GM19397 (cell line): ENCODE measurements at regions not wholly inside any gene's neighbourhood (a gene's known extent, or its start where the extent isn't known, plus 50 kb on each side); places are given as distances from the start of the nearest gene placed in this dataset.

ENCODE experiments used
- ATAC-seq: cut with Tn5 transposase; IDR thresholded peaks from one replicate; pipeline ENCODE4 v1.9.1; 2021; ENCODE audit warnings: mild to moderate bottlenecking, moderate library complexity; ENCODE audit not compliant: unreplicated experiment

DNA sequence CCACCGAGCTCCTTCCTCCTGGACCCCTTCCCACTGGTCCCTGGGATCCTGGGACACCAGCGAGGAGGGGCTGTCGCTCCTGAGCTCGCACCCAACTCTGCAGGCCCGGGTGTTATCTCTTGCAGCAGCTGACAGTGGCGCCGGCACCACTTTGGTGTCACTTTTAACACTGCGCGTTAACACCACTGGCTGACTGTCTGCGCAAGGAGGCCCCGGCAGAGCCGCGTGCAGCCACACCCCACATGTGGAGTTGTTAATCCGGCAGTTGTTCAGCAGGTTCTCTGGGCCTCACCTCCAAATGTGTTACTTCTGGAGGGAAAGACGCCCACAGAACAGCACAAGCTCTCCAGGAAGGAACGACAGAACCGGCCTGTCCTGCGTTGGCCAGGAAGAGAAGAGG is 155.0 kb upstream of the GLI2 start:
- no peak for ATAC-seq

GRCh38 chr2:120583121-120583520 is 152.5 kb upstream of the GLI2 start:
- ATAC-seq: no peak

DNA sequence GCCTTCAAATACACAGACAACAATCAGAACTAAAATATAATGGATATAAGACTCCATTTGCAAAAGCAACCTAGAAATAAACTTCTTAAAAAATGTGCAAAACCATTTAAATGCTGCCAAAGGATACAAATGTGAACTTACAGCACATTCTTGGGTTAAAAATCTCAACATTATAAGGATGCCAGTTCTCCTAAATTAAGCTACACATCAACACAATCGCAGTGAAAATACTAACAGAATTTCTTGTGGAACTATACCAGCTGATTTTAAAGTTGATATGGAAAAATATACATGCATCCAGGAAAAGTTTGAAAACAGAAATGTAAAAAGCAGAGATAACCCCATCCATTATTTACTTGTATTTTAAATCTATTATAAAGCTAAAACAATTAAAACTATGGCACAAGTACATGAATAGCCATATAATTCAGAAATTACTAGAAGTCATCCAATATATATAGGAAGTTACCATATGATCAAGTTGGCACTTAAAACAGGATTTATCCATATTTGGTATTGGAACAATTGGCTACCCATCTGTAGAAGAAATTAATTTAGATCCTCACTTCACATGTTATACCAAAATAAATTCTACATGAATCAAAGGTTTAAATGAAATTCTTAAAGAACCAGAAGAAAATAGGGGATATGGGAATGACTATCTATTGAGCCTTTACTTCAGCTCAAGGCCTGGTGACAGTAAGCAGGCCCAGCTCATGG is 151.7 kb upstream of the GLI2 start:
- ATAC-seq: no peak

DNA sequence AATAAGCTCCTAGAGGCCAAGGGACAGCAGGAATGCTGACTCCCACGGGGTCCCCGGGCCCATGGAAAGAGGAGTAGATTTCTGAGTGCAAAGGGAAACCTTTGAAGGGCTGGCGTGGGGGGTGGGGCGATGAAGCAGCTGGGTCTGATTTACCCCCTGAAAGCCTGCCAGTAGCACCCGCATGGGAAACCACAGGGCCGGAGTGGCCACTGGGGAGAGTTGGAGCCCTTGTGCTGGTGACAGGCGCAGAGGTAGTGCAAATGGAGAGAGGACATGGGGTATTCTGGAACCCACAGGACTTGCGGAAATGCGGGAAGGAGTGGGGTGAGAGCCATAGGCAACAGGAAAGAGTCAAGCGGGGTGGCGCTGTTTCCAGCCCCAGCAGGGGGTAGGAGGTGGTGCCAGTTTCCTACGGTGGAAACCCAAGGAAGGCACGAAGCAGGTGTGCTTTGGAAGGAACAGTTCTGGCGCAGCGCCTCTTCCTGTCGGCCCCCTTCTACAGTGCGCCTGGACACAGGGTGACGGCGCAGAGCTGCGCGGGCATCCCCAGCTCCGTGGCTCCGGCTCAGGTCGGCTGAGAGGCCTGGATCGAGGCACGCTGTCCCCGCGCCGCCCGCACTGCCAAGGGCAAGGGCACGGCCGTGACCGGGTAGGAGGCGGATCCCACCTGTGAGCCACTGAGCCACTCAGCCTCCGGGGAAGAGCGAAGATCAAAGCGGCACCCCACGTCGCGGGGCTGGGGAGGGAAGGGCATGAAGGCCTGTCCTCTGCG is 149.0 kb upstream of the GLI2 start:
- no peak for ATAC-seq

DNA sequence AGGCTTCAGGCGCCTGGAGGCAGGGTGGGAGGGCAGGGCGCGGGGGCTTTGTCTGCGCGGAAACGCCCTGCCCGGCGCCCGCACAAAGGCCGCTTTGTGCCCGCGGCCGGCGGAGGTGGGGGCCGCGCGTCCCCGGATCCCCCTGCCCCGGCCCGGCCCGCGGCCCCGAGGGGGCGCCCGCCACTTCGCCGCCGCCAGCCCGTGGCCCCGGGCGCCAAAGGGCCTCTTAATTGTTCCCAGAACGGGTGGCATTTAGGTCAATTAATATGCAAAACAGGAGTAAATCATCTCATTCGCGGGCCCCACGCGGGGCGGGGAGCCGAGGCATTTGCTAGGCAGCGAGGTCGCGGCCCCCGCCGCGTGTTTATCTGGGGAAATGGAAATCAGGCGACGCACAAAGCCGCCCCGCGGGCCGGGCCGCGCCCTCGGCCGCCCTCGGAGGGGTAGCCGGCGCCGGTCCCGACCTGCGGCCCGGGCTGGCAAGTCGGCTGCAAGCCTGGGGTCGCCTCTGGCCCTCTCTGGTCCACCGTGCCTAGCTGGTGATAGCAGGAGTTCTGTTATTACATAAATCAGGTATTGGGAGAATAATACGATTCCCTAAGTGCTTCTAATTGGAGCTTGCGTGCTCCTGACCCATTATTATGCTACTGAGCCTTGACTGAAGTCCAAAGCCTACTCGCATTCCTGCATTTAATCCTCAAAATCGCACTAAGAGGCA is 148.2 kb upstream of the GLI2 start:
- ATAC-seq: no peak

DNA sequence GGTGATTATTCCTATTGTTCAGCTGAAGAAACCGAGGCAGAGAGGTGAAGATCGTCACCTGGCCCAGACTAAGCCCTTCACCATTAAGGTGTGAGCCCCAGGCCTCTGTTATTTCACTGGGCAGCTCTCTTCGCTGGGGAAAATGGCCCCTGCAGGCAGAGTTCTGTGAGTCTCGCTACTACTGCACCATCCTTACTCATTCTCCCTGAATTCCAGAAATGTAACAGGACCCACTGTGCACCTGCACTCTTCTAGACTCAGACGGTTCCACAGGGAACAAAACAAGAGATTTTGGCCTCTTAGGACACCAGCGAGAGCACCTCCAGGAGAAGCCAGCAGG is 147.7 kb upstream of the GLI2 start:
- ATAC-seq: no peak

- no peak for ATAC-seq
Measured at GRCh38 chr2:120589771-120590608, 145.7 kb upstream of the GLI2 start.

GRCh38 chr2:120590841-120591240 is 144.8 kb upstream of the GLI2 start:
- no peak for ATAC-seq

GRCh38 chr2:120591572-120591971 is 144.1 kb upstream of the GLI2 start:
- ATAC-seq: no peak

GRCh38 chr2:120592084-120592483 is 143.6 kb upstream of the GLI2 start:
- no peak for ATAC-seq

- no peak for ATAC-seq
Measured at GRCh38 chr2:120593921-120594686, 141.6 kb upstream of the GLI2 start.

DNA sequence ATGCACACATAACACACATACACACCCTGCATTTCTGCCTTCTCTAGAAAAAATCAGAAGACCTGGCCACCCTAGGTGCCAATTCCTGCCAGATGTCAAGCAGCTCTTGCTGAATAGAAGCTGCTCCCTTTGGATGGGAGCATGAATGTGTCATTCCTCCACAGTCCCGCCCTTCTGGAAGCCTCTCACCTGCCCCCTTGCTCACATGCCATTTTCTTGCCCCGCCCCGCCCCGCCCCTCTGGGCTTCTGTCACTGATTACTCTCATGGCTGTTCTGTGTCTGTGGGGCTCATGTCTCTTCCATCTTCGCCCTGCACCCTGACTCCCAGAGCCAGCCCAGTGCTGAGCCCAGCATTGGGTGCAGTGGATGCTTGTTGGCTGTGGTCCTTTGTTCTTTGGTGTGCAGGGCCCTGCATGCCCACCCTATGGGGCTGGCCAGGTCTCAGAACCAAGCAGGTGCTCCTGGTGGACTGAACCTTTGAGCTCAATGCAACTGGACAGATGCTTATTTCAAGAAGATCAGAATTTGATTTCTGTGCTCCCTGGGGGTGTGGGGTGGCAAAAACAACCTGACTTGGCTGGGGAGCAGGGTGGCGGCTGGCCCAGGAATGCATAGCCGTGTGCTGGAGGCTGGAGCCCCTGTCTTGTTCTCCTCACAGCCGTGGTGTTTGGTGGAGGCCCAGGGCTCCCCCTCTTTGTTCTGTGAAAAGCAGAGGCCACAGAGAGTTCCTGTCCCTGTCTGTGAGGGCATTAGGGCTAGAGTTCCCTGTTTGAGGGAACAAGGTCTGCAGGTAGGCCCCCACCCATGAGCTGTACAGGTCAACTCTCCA is 140.6 kb upstream of the GLI2 start:
- ATAC-seq: no peak

GRCh38 chr2:120595739-120596138 is 139.9 kb upstream of the GLI2 start:
- ATAC-seq: no peak

GRCh38 chr2:120596191-120596811 is 139.4 kb upstream of the GLI2 start:
- ATAC-seq: no peak

- no peak for ATAC-seq
Measured at GRCh38 chr2:120596990-120597594, 138.6 kb upstream of the GLI2 start.

DNA sequence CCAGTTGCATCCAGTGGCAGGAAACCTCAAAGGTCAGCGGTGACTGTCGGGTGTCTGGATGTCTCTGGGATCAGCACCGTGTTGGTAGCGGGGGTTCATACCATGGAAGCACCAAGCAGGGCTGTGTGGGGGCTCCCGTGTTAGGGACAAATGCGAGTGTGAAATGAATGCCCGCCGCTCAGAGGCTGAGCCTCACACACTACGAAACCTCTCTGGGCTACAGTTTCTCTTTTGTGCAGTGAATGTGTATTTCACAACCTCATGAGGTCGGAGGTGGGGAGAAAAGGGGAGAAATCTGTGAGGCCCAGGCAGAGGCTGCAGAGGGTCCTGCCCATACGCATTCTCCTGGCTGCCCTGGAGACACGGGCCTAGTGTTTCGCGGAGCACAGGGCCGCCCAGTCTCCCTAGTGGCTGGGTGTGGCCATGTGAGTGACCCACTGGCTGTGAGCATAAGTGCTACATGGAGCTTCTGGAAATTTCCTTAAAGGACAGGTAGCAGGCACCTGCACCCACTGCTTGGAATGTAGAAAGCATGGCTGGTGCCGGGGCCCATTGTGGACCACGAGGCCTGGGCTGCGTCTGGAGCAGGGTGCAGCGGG is 138.0 kb upstream of the GLI2 start:
- ATAC-seq: no peak

GRCh38 chr2:120598416-120598815 is 137.3 kb upstream of the GLI2 start:
- no peak for ATAC-seq

- no peak for ATAC-seq
Measured at GRCh38 chr2:120599072-120599471, 136.6 kb upstream of the GLI2 start.
